SK-N-SH (cell line): ENCODE measurements at regions not wholly inside any gene's neighbourhood (a gene's known extent, or its start where the extent isn't known, plus 50 kb on each side); places are given as distances from the start of the nearest gene placed in this dataset.
"Not testable (repeated sequence)": the region's sequence is repeated elsewhere in the genome, so short reads cannot be mapped to it uniquely, and the experiment has no call there.

Experiments
- CTCF ChIA-PET: fragments of 300-600, 350-600 bp; formaldehyde crosslinking; extraction: SDS; loops from one replicate; lab custom pipeline; 2021; lab: Yijun Ruan, JAX
- POLR2A ChIA-PET: fragments of 350-600 bp; sonication (Branson Sonifier 250); formaldehyde crosslinking; extraction: SDS; loops from one replicate; lab custom pipeline; 2020; ENCODE audit warnings: antibody characterized with exemption, inconsistent platforms; lab: Yijun Ruan, JAX
- DNase-seq: peaks from one replicate; pipeline ENCODE4 v3.0.0; 2012
- H2AFZ ChIP-seq: fragments of 200-600 bp; sonication (generic); 2 replicates; pipeline ENCODE4 v1.8.1; 2016; ENCODE audit warnings: antibody characterized with exemption, mild to moderate bottlenecking, low read depth
- H3F3A ChIP-seq: fragments of 200-600 bp; sonication (generic); replicated peaks from 2 replicates; pipeline ENCODE3; 2016; ENCODE audit warnings: antibody characterized with exemption, mild to moderate bottlenecking; ENCODE audit not compliant: insufficient read depth
- H3K27ac ChIP-seq, 2 experiments: fragments of 200-500 bp in 1 of 2; fragments of 200-600 bp in 1 of 2; sonication (Bioruptor generic) in 1 of 2; sonication (generic), shearing (Covaris generic) in 1 of 2; 2 replicates each; pipeline versions ENCODE4 v1.5.1 to v1.6.1; 2014 to 2016; ENCODE audit warnings: low read depth in 2 of 2, inconsistent platforms in 1 of 2, low read length in 1 of 2, mild to moderate bottlenecking in 1 of 2, mixed read lengths in 1 of 2
- H3K27me3 ChIP-seq: fragments of 200-600 bp; sonication (generic), shearing (Covaris generic); 2 replicates; pipeline ENCODE4 v1.6.1; 2016; ENCODE audit warnings: mixed run types; ENCODE audit not compliant: insufficient read depth
- H3K36me3 ChIP-seq, 2 experiments: fragments of 200-500 bp in 1 of 2; fragments of 200-600 bp in 1 of 2; sonication (Bioruptor generic) in 1 of 2; sonication (generic) in 1 of 2; replicated peaks in 1 of 2; 2 replicates each; pipeline versions ENCODE3 to v1.5.1; 2014 to 2016; ENCODE audit warnings: low read length in 1 of 2, mild to moderate bottlenecking in 1 of 2; ENCODE audit not compliant: insufficient read depth in 2 of 2, control insufficient read depth in 1 of 2
- H3K4me1 ChIP-seq, 2 experiments: fragments of 200-500 bp in 1 of 2; fragments of 200-600 bp in 1 of 2; sonication (Bioruptor generic) in 1 of 2; sonication (generic), shearing (Covaris generic) in 1 of 2; 2 replicates each; pipeline versions ENCODE4 v1.5.1 to v1.6.1; 2014 to 2016; ENCODE audit warnings: low read depth in 1 of 2, low read length in 1 of 2, mixed run types in 1 of 2; ENCODE audit not compliant: insufficient read depth in 2 of 2, control insufficient read depth in 1 of 2
- H3K4me2 ChIP-seq: fragments of 200-600 bp; sonication (generic), shearing (Covaris generic); 2 replicates; pipeline ENCODE4 v1.6.1; 2017; ENCODE audit warnings: mixed run types
- H3K4me3 ChIP-seq, 2 experiments: fragments of 200-500 bp in 1 of 2; fragments of 200-600 bp in 1 of 2; sonication (Bioruptor generic) in 1 of 2; sonication (generic), shearing (Covaris generic) in 1 of 2; 2 replicates each; pipeline versions ENCODE4 v1.5.1 to v1.8.1; 2014 to 2016; ENCODE audit warnings: low read depth in 2 of 2, inconsistent platforms in 1 of 2, low read length in 1 of 2, mild to moderate bottlenecking in 1 of 2, mixed read lengths in 1 of 2, moderate library complexity in 1 of 2
- H3K79me2 ChIP-seq: fragments of 200-600 bp; sonication (generic); 2 replicates; pipeline ENCODE4 v1.8.1; 2017; ENCODE audit warnings: mild to moderate bottlenecking; ENCODE audit not compliant: insufficient read depth
- H3K9ac ChIP-seq: fragments of 200-600 bp; sonication (generic); 2 replicates; pipeline ENCODE4 v1.6.1; 2017; ENCODE audit warnings: mixed run types
- H3K9me2 ChIP-seq: fragments of 200-600 bp; sonication (generic); 2 replicates; pipeline ENCODE4 v1.6.1; 2017; ENCODE audit warnings: mixed run types
- H3K9me3 ChIP-seq: fragments of 200-600 bp; sonication (generic); 2 replicates; pipeline ENCODE4 v1.6.1; 2017; ENCODE audit warnings: mixed run types, mild to moderate bottlenecking, moderate library complexity
- H4K20me1 ChIP-seq: fragments of 200-600 bp; sonication (generic); 2 replicates; pipeline ENCODE4 v1.6.1; 2017; ENCODE audit warnings: mild to moderate bottlenecking, mixed run types; ENCODE audit not compliant: insufficient read depth
- ELF1 ChIP-seq: IDR thresholded peaks from 2 replicates; pipeline ENCODE4 v1.4.0; 2012
- FOSL2 ChIP-seq: IDR thresholded peaks from 2 replicates; pipeline ENCODE4 v1.4.0; 2012; ENCODE audit warnings: low read depth, mild to moderate bottlenecking, moderate library complexity, borderline replicate concordance
- GATA2 ChIP-seq: sonication (generic); formaldehyde crosslinking; IDR thresholded peaks from 2 replicates; pipeline ENCODE4 v1.5.0; 2020; ENCODE audit warnings: mild to moderate bottlenecking, missing genetic modification reagents
- JUND ChIP-seq: IDR thresholded peaks from 2 replicates; pipeline ENCODE4 v1.4.0; 2012
- POLR2AphosphoS5 ChIP-seq: IDR thresholded peaks from 2 replicates; pipeline ENCODE4 v1.6.1; 2012; ENCODE audit warnings: low read depth, low read length
- SIN3A ChIP-seq: IDR thresholded peaks from 2 replicates; pipeline ENCODE4 v1.6.1; 2012; ENCODE audit warnings: low read depth, mild to moderate bottlenecking, low read length, moderate library complexity, borderline replicate concordance
- TAF1 ChIP-seq: IDR thresholded peaks from 2 replicates; pipeline ENCODE4 v1.6.1; 2012; ENCODE audit warnings: low read depth, mild to moderate bottlenecking, low read length, moderate library complexity, borderline replicate concordance
- YY1 ChIP-seq: IDR thresholded peaks from 2 replicates; pipeline ENCODE4 v1.4.0; 2012; ENCODE audit warnings: low read depth, mild to moderate bottlenecking
- WGBS: methylation state at CpG from one replicate; pipeline ENCODE4 v1.1.6; 2017; ENCODE audit warnings: low lambda C conversion rate; 5-methylcytosine and 5-hydroxymethylcytosine counted together
- TF ChIP-seq, protein P1 (sequence below): IDR thresholded peaks from 2 replicates; pipeline ENCODE4; 2012
- TF ChIP-seq, protein P2 (sequence below): IDR thresholded peaks from 2 replicates; pipeline ENCODE4 v1.4.0; 2012; ENCODE audit warnings: low read depth, borderline replicate concordance
- TF ChIP-seq, protein P3 (sequence below): IDR thresholded peaks from 2 replicates; pipeline ENCODE4 v1.4.0; 2012; ENCODE audit warnings: low read depth

DNA sequence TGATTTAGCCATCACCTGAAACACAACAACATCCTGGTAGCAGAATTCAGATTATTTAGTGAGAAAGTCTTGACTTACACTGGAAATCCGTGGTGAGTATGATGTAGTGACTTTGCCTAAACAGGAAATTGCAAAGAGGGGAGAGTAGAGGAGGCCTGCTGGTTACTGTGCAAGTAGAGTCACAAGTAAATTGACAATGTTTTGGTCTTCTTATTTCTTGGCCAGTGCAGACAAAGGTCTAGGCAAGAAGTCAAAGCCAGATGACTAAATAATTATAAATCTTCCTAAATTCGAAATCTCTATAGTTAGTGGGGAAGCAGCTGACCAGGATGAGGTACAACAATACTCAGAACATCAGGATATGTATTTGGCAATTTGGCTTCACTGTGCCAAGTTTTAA is 159.5 kb upstream of the KCTD3 start (continued):
- TF ChIP-seq, protein P1, sequence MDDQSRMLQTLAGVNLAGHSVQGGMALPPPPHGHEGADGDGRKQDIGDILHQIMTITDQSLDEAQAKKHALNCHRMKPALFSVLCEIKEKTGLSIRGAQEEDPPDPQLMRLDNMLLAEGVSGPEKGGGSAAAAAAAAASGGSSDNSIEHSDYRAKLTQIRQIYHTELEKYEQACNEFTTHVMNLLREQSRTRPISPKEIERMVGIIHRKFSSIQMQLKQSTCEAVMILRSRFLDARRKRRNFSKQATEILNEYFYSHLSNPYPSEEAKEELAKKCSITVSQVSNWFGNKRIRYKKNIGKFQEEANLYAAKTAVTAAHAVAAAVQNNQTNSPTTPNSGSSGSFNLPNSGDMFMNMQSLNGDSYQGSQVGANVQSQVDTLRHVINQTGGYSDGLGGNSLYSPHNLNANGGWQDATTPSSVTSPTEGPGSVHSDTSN: no peak
- TF ChIP-seq FOSL2: no peak

DNA sequence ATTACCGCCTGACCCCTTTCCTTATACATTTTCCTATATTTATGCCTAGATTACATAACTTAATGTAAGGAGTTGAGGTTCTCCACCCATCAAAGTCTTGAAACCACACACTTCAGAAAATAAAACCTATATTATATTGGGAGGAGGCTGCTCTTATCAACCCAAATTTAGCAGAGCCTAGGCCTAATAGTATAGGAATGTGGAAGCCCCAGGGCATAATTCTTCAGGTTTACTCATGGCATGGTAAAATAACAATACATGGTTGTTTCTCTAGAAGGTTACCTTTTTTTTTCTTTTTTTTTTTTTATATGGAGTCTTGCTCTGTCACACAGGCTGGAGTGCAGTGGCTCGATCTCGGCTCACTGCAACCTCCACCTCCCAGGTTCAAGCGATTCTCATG is 157.6 kb upstream of the KCTD3 start:
- H3K9ac ChIP-seq, H3K4me2 ChIP-seq, DNase-seq, H3F3A ChIP-seq, H4K20me1 ChIP-seq, H3K9me3 ChIP-seq, H3K4me1 ChIP-seq, H3K79me2 ChIP-seq, H3K36me3 ChIP-seq, CTCF ChIA-PET, H2AFZ ChIP-seq, H3K27ac ChIP-seq, POLR2A ChIA-PET, H3K27me3 ChIP-seq, H3K4me3 ChIP-seq, H3K9me2 ChIP-seq: not testable (repeated sequence)
- WGBS: 50% methylated on average over 4 of the region's 4 CpGs

DNA sequence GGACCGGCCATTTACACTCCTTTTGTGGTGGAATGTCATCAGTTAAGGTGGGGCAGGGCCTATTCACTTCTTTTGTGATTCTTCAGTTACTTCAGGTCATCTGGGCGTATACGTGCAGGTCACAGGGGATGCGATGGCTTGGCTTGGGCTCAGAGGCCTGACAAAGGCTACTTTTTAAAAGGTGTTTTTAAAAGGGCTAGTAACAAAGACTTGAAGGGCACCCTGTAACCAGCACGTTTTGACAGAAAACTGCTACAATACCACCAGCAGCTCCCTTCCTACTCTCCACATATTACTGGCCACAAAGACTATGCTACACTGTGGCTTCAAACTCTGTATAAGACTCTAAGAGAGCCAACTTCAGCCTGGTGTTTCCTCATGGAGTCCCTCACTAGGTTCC is 151.6 kb upstream of the KCTD3 start:
- CTCF ChIA-PET, H3K9me3 ChIP-seq, H3K4me2 ChIP-seq, POLR2A ChIA-PET, H3K27me3 ChIP-seq, DNase-seq, H2AFZ ChIP-seq, H3K9me2 ChIP-seq, H3K27ac ChIP-seq, H3F3A ChIP-seq, H3K4me3 ChIP-seq, H3K9ac ChIP-seq, H3K4me1 ChIP-seq, H4K20me1 ChIP-seq, H3K36me3 ChIP-seq, H3K79me2 ChIP-seq: not testable (repeated sequence)
- WGBS: 71% methylated on average over 4 of the region's 5 CpGs

DNA sequence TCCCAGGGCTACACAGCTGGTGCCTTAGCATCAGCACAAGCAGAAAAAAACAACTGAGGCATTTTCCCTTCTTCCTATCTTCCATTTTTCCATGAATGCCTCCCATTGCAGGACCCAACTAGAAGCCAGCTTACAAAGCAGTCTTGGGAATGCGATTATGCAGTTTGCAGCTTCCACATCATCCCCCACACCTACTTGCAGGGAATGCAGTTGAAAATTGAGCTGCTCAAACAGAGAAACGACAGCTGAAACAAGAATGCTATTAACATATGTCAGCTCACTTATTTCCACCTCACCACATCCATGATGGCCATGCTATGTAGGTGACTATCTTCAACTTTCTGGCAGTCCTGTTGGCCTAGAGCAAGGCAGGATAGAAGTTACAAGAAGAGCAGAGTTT is 150.6 kb upstream of the KCTD3 start:
- Histone ChIP-seq H3K79me2 (no peaks in the 10 kb centered on the region), H3K4me1 (peaks cover 0 to 5% of the 10 kb centered on the region in 2 experiments; a peak in 2 of 4 replicates), H3K9me3 (no peaks in the 10 kb centered on the region), H2AFZ (no peak overlapping the region), H4K20me1 (no peaks in the 10 kb centered on the region), H3K36me3 (no peaks in the 10 kb centered on the region), H3K9me2 (no peaks in the 10 kb centered on the region), H3K4me3 (no peak overlapping the region), H3F3A (no peaks in the 10 kb centered on the region), H3K9ac (no peak overlapping the region), H3K27ac (no peak overlapping the region), H3K4me2 (no peak overlapping the region), H3K27me3 (no peaks in the 10 kb centered on the region)
- CTCF ChIA-PET: no interaction called here
- WGBS: 28% methylated on average over 2 of the region's 2 CpGs
- no peak for DNase-seq
- no peak for TF ChIP-seq TAF1
- TF ChIP-seq POLR2AphosphoS5: no peak
- no peak for TF ChIP-seq ELF1
- TF ChIP-seq, protein P2, sequence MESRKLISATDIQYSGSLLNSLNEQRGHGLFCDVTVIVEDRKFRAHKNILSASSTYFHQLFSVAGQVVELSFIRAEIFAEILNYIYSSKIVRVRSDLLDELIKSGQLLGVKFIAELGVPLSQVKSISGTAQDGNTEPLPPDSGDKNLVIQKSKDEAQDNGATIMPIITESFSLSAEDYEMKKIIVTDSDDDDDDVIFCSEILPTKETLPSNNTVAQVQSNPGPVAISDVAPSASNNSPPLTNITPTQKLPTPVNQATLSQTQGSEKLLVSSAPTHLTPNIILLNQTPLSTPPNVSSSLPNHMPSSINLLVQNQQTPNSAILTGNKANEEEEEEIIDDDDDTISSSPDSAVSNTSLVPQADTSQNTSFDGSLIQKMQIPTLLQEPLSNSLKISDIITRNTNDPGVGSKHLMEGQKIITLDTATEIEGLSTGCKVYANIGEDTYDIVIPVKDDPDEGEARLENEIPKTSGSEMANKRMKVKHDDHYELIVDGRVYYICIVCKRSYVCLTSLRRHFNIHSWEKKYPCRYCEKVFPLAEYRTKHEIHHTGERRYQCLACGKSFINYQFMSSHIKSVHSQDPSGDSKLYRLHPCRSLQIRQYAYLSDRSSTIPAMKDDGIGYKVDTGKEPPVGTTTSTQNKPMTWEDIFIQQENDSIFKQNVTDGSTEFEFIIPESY: no peak
- TF ChIP-seq, protein P3, sequence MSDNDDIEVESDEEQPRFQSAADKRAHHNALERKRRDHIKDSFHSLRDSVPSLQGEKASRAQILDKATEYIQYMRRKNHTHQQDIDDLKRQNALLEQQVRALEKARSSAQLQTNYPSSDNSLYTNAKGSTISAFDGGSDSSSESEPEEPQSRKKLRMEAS: no peak
- no peak for TF ChIP-seq GATA2 (CRISPR knock-in tag)
- no peak for TF ChIP-seq JUND
- TF ChIP-seq SIN3A: no peak
- no peak for TF ChIP-seq YY1
- POLR2A ChIA-PET: no interaction called here
